ENCODE measurements at regions not wholly inside any gene's neighbourhood (a gene's known extent, or its start where the extent isn't known, plus 50 kb on each side); places are given as distances from the start of the nearest gene placed in this dataset.
A peak's percentile ranks its signal among the peaks of the same experiment; 100 is the strongest.
"Not testable (repeated sequence)": the region's sequence is repeated elsewhere in the genome, so short reads cannot be mapped to it uniquely, and the experiment has no call there.

DNA sequence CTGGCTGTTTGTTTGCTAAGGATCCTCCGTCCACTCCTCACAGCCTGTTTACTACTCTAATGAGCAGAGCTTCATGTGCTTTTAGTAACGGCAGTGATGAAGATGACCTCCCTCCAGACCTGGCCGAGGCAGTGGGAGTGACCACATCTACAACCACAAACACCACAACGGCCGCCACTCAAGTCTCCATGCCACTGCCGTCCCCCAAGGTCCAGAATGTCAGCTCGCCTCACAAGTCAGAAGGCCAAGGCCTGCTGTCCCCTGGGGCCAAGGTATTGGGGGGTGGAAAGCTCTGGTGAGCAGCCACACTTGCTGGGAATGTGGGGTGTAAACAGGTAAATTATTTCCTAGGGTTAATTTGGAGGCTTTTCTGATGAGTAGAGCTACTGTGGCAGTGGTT lies 926.4 kb downstream of the IPMK start:
- DNase-seq (ENCODE audit: low read depth, low spot score), result no peak

- DNase-seq (ENCODE audit: low read depth, low spot score), result peak; percentile 13
Measured at GRCh38 chr10:57338823-57339558, 928.7 kb downstream of the IPMK start.

DNA sequence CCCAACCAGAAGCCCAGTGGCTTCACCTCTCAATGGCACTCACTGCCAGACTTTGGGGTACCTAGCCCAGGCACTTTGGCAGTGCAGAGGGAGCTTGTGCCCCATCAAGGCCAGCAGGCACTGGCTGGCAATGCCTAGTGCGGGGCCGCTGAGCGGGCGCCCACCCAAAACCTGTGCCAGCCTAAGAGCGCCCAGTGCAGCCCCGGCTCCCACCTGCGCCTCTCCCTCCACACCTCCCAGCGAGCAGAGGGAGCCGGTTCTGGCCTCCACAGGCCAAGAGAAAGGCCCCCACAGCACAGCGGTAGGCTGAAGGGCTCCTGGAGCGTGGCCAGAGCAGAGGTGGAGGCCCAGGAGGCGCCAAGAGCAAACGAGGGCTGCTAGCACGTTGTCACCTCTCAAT lies 930.8 kb downstream of the IPMK start:
- no peak for DNase-seq (ENCODE audit: low read depth, low spot score)

GRCh38 chr10:57336341-57336740 lies 931.4 kb downstream of the IPMK start:
- no peak for DNase-seq (ENCODE audit: low read depth, low spot score)

DNA sequence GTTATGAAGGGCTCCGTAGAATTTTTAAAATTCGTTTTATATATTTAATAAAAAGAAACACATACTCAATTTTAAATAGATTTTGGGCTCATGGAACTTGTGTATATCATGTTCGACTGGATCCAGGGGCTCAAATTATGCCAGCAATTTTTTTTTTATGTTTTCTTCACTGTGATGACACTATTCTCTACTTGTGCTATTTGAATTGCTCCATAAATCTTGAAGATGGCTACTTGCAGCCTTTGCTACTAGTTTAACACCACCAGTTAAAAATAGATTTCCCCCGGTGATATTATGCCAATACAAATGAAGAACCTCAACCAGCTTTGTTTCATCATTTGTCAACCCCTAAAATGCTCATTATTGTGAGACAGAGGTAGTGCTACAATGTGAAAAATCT lies 933.2 kb downstream of the IPMK start:
- DNase-seq (ENCODE audit: low read depth, low spot score), result no peak

DNA sequence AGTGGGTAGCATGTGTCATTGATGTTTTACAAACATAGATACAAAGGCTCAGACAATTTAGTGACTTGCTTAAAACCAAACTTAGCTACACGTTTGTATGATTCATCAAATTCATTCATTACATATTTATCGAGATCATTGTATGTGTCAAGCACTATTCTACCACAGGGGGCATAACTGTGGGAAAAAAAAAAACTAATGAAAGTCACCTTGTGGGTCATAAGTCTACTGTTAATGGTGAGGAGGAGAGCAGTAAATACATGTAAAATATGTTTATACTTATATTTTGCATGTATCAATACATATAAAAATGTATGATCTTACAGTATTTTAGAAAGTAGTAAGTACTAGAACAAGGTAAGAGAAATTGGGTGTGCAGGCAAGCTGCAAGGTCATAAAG lies 933.8 kb downstream of the IPMK start:
- no peak for DNase-seq (ENCODE audit: low read depth, low spot score)

- DNase-seq (ENCODE audit: low read depth, low spot score), result not testable (repeated sequence)
Measured at GRCh38 chr10:57321400-57321854, 946.3 kb downstream of the IPMK start.

GRCh38 chr10:57320416-57320815 lies 947.3 kb downstream of the IPMK start:
- no peak for DNase-seq (ENCODE audit: low read depth, low spot score)

DNA sequence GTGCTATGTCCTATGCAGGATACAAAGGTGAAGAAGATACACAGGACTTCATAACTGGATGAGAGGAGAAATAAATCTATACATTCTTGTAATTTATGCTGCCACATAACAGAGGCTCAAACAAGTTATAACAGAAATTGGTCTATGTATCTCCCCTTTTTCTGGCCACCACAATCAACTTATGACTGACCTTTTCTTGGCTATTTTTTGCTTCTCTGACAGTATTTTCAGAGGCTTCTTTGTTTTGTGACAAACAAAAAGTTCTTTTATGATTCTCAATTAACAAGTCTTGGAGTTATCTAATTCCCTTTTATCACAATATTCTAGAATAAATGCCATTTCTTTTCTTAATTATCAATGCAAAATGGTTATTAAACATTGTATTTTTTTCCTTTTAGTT lies 953.0 kb upstream of the ZWINT start:
- no peak for DNase-seq (ENCODE audit: low read depth, low spot score)

DNA sequence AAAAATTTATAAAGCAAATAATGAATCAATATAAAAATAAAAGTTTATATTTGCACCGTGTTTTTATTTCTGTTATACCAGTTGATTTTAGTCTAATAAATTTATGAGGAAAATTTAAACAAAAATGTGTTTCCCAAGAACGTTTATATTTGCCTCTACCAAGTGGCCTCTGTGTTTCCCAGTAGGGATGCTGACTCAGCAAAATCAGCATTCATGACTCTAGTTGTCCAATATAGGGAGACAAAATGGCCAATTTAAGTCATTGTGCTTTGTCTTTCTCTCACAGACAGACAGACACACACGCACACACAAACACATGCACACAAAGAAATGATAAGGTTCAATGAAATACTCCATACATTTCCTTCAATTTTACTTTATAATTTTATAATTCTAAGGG lies 942.5 kb upstream of the ZWINT start:
- no peak for DNase-seq (ENCODE audit: low read depth, low spot score)

DNA sequence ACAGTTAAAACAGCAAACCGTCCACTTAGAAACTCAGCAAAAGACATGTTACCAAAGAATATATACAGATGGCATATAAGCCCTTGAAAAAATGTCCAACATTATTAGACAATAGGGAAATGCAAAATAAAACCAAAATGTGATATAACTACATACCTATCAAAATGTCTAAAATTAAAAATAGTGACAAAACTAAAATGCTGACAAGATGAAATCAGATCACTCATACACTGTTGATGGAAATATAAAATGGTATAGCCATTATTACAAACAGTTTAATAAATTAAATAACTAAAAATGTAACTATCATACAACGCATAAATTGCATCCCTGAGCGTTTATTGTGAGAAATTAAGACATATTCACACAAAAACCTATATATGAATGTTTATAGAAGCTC lies 939.7 kb upstream of the ZWINT start:
- DNase-seq (ENCODE audit: low read depth, low spot score), result no peak

- no peak for DNase-seq (ENCODE audit: low read depth, low spot score)
Measured at GRCh38 chr10:57294698-57295097, 933.6 kb upstream of the ZWINT start.

GRCh38 chr10:57288754-57289153 lies 927.7 kb upstream of the ZWINT start:
- no peak for DNase-seq (ENCODE audit: low read depth, low spot score)

DNA sequence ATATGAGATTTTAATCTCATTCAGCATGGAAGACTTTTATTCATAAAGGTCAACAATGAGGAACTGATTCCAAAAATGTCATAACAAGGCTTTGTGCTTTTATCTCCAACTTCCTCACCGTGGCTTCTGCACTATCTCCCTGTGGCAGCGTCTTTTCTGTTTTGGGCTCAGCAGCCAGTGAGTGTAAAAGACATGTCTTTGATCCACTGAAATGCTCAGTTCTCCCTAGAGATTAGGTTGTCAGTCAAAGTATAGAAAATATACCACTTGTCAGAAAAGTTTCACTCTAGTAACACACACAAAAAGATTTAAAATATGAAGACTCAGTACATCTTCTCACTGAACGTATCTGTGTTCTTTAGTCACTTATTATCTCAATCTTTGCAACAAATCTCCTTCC lies 901.8 kb upstream of the ZWINT start:
- DNase-seq (ENCODE audit: low read depth, low spot score), result no peak

DNA sequence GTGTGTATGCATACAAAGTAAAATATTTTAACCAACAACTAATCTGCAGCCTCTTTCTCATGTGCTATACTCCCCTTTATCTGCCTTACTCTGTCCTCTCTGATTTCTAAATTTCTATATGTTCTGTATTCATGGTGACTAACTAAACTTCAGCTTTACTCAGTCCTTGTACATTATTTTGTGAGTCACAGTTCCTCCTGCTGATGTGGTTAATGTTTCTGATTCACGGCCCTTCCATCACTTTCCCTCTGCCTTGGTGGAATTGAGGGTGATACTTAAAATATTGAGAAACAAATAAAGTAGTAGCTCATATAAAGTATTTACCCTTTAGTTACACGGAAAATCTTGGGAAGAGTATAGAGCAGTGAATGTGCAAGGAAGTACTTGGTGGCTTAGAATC lies 899.1 kb upstream of the ZWINT start:
- no peak for DNase-seq (ENCODE audit: low read depth, low spot score)

- no peak for DNase-seq (ENCODE audit: low read depth, low spot score)
Measured at GRCh38 chr10:57249615-57250281, 888.7 kb upstream of the ZWINT start.

DNA sequence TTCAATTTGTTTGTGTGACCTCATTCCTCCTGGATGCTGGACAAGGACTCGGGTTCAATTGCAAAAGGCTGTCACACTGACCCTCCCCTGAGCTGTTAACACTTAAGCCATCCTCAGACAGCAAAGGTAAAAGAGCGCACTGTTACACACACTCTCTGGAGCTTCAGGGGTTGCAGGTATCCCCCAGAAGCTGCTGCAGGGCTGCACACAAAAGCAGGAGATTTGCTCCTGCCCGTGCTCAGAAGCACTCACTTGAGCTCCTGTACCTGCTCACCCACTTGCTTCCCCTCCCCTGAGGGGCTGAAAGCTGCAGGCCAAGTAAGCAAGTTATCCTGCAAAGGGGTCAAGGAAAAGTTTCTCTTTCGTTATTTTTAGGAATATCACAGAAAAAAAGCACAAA lies 886.2 kb upstream of the ZWINT start:
- no peak for DNase-seq (ENCODE audit: low read depth, low spot score)

DNA sequence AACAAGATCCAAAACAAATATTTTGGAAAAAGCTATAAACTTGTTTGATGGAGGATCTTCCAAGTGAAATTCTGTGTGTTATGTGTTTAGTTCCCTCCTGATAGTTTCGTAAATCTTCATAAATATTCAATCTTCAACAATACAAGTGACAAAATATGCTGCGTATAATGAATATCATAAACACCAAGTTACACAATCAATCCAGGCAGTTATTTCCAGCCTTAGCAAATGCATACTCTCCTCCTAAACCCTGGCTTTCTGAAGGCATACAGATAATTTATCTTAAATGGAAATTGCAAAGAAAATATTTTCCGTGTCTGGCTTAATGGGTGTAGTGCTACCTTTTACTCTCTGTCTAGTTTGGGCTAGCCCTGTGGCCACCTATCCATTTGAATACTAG lies 864.9 kb upstream of the ZWINT start:
- no peak for DNase-seq (ENCODE audit: low read depth, low spot score)

- no peak for DNase-seq (ENCODE audit: low read depth, low spot score)
Measured at GRCh38 chr10:57224811-57225210, 863.8 kb upstream of the ZWINT start.

DNA sequence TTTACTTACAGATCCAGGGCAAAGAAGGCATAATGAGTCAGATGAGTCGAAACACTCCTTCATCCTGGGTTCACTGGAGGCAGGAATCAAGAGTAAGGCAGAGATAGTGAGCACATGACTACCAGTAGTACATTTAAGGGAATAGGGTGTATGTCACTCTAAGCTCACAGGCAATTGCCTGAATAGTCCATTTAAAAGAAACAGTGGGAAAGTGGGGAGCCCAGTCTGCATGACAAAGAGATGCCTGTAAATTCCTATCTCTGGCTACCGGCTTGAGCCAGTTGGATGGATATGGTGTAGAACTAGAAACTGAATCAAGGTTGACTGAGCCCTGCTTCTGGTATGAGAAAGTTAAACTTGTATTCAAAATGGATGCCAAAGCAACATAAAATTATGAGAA lies 861.5 kb upstream of the ZWINT start:
- no peak for DNase-seq (ENCODE audit: low read depth, low spot score)

DNA sequence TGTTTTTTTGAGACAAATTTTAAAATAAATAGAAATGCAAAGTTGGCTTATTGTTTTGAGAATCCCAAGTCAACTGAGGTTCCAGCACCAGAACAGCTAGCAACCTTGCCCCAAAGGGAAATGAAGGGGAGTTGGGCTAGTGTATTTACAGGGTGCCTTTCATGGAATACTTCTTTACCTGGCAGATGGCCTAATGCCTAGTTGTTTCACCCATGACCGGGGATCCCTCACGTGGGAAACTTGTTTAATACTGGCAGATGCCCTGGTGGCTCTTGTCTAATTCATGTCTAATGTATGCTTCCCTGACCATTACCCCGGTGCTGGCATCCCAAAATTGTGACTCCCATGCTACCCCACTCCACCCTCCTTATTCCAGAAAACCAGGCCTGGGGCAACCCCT lies 861.1 kb upstream of the ZWINT start:
- no peak for DNase-seq (ENCODE audit: low read depth, low spot score)

DNA sequence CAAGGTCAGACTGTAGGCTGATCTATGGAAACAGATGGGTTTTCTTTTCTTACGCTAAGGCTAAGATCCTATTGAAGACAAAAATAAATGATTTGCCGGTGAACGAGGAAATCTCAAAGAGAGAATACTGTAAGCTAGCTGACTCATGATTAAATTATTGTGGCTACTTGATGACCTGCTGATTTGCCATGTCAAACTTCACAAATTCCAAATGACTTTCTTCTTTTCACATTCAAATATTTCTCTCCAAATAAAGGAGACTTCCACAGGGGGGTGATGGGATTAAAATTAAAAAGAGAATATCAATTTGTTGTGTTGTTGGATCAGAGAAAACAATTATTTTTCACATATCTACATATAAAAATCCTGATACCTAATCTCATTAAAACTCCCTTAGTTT lies 860.6 kb upstream of the ZWINT start:
- DNase-seq (ENCODE audit: low read depth, low spot score), result no peak

DNA sequence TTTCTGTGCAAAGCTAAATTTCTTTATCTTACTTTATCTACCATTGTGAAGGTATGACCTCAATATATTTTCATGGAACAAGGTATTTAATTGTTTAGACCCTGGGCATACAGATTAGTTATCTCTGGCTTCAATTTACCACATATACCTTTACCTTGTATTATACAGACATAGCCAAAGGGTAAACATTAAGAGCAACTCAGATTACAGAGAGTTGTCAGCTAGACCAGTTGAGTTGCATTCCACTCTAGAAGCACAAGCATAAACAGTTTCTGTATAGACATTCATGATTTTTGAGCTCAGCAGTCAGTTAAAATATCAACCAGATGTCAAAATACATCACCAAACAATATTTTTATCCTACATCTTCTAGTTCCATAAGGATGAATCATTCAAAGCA lies 857.3 kb upstream of the ZWINT start:
- DNase-seq (ENCODE audit: low read depth, low spot score), result no peak

GRCh38 chr10:57202356-57202755 lies 841.3 kb upstream of the ZWINT start:
- DNase-seq (ENCODE audit: low read depth, low spot score), result no peak
